Esophagus muscularis mucosa (tissue), 2 donors: ENCODE measurements at regions not wholly inside any gene's neighbourhood (a gene's known extent, or its start where the extent isn't known, plus 50 kb on each side); places are given as distances from the start of the nearest gene placed in this dataset.

Experiments
- POLR2A ChIP-seq: fragments of 450-650 bp; IDR thresholded peaks from one replicate; pipeline ENCODE4 v1.6.1; 2017; ENCODE audit warnings: antibody characterized with exemption, moderate library complexity, mild to moderate bottlenecking, low read depth
- POLR2AphosphoS5 ChIP-seq, 2 donors: sonication (generic); formaldehyde crosslinking; IDR thresholded peaks; one replicate each; pipeline ENCODE4 v1.6.1; 2017; ENCODE audit warnings: antibody characterized with exemption in 2 of 2

DNA sequence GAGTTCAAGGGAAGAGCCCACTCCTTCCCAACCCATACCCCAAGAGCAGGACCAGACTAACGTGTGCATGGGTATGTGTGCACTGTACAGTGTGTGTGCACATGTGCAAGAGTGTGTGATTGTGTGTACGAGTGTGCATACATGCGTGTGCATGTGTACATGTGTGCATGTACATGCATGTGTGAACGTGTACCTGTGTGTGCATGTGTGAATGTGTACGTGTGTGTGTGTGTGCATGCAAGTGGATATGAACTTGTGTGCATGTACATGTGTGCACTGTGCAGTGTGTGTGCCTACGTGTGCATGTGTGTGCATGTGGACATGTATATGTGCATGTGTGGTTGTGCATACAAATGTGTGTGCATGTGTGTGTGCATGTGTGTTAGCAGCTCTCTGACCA is 223.1 kb downstream of the RBFOX3 start:
- TF ChIP-seq POLR2A = no peak
- no peak for TF ChIP-seq POLR2AphosphoS5 (IDR thresholded peaks at IDR 0.05)
